Medulla oblongata (tissue), 1 donor: ENCODE measurements at regions not wholly inside any gene's neighbourhood (a gene's known extent, or its start where the extent isn't known, plus 50 kb on each side); places are given as distances from the start of the nearest gene placed in this dataset.
"Not testable (repeated sequence)": the region's sequence is repeated elsewhere in the genome, so short reads cannot be mapped to it uniquely, and the experiment has no call there.

Experiments used
- DNase-seq: peaks from one replicate; pipeline ENCODE4 v3.0.0-alpha.2; 2015; ENCODE audit errors: extremely low spot score

GRCh38 chr7:112678626-112679025, 111.6 kb downstream of the TMEM168 start:
- no peak for DNase-seq

- DNase-seq = not testable (repeated sequence)
Measured at GRCh38 chr7:112689466-112690177, 100.6 kb downstream of the TMEM168 start.

- DNase-seq = no peak
Measured at GRCh38 chr7:112692333-112692732, 97.9 kb downstream of the TMEM168 start.

GRCh38 chr7:112697211-112697610, 93.0 kb downstream of the TMEM168 start:
- DNase-seq = not testable (repeated sequence)

GRCh38 chr7:112699725-112700513, 90.3 kb downstream of the TMEM168 start:
- no peak for DNase-seq

GRCh38 chr7:112701456-112701855, 88.7 kb downstream of the TMEM168 start:
- no peak for DNase-seq

GRCh38 chr7:112707655-112708054, 82.5 kb downstream of the TMEM168 start:
- DNase-seq = no peak

- DNase-seq = no peak
Measured at GRCh38 chr7:112708236-112708635, 82.0 kb downstream of the TMEM168 start.
